HL-60 (cell line): ENCODE measurements at regions not wholly inside any gene's neighbourhood (a gene's known extent, or its start where the extent isn't known, plus 50 kb on each side); places are given as distances from the start of the nearest gene placed in this dataset.

Experiments used
- DNase-seq, 2 experiments: peaks; one replicate each; pipeline ENCODE4 v3.0.0-alpha.2; 2010 to 2020; ENCODE audit warnings: low read depth in 1 of 2, low spot score in 1 of 2
- H3K27ac ChIP-seq: fragments of 250-450 bp; sonication (Bioruptor Pico); replicated peaks from 2 replicates; pipeline ENCODE4 v1.5.1; 2020; ENCODE audit warnings: mild to moderate bottlenecking, moderate library complexity
- H3K27me3 ChIP-seq: fragments of 250-450 bp; sonication (Bioruptor Pico); 2 replicates; pipeline ENCODE4 v1.5.1; 2021; ENCODE audit warnings: mild to moderate bottlenecking, moderate library complexity; ENCODE audit not compliant: insufficient read depth, poor library complexity, severe bottlenecking
- H3K4me3 ChIP-seq: replicated peaks from 2 replicates; pipeline ENCODE4 v1.5.1; 2011; ENCODE audit warnings: mild to moderate bottlenecking, control low read depth, low read length; ENCODE audit not compliant: insufficient read depth
- GABPA ChIP-seq: IDR thresholded peaks from 2 replicates; pipeline ENCODE4 v1.6.1; 2012; ENCODE audit warnings: low read depth
- POLR2AphosphoS5 ChIP-seq: IDR thresholded peaks from 2 replicates; pipeline ENCODE4 v1.6.1; 2012; ENCODE audit warnings: low read depth
- SPI1 ChIP-seq: IDR thresholded peaks from 2 replicates; pipeline ENCODE4 v1.6.1; 2012; ENCODE audit warnings: low read depth, mild to moderate bottlenecking, borderline replicate concordance
- TF ChIP-seq, protein P1 (sequence below): IDR thresholded peaks from one replicate; pipeline ENCODE4 v1.5.1; 2011; ENCODE audit warnings: low read length, control low read depth, inconsistent platforms; ENCODE audit not compliant: insufficient read depth
- TF ChIP-seq, protein P2 (sequence below): IDR thresholded peaks from 2 replicates; pipeline ENCODE4 v1.6.1; 2012; ENCODE audit warnings: low read depth; ENCODE audit not compliant: insufficient replicate concordance

DNA sequence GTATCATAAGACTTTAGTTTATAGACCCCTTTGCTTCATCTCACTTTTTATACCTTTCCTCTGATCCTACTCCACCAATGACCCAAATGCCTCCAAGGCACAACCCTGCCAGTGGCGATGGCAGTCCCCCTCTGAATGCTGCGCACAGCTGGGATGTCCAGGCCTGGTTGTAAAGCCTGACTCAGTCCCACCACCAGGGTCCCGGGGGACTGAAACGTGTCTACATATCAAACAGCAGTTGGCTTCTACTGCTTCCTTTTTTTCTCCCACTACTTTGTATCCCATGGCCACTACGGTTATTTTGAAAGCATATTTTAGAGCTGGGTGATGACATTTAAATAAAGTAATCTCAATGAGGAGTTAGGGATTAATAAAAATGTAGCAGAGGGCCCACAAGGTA is 329.8 kb upstream of the PSMD7 start:
- no peak for DNase-seq
- Histone ChIP-seq H3K27me3 (no peaks in the 10 kb centered on the region), H3K27ac (no peak overlapping the region), H3K4me3 (no peak overlapping the region)
- no peak for TF ChIP-seq POLR2AphosphoS5
- no peak for TF ChIP-seq SPI1
- TF ChIP-seq, protein P1, sequence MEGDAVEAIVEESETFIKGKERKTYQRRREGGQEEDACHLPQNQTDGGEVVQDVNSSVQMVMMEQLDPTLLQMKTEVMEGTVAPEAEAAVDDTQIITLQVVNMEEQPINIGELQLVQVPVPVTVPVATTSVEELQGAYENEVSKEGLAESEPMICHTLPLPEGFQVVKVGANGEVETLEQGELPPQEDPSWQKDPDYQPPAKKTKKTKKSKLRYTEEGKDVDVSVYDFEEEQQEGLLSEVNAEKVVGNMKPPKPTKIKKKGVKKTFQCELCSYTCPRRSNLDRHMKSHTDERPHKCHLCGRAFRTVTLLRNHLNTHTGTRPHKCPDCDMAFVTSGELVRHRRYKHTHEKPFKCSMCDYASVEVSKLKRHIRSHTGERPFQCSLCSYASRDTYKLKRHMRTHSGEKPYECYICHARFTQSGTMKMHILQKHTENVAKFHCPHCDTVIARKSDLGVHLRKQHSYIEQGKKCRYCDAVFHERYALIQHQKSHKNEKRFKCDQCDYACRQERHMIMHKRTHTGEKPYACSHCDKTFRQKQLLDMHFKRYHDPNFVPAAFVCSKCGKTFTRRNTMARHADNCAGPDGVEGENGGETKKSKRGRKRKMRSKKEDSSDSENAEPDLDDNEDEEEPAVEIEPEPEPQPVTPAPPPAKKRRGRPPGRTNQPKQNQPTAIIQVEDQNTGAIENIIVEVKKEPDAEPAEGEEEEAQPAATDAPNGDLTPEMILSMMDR = no peak
- no peak for TF ChIP-seq GABPA
- TF ChIP-seq, protein P2, sequence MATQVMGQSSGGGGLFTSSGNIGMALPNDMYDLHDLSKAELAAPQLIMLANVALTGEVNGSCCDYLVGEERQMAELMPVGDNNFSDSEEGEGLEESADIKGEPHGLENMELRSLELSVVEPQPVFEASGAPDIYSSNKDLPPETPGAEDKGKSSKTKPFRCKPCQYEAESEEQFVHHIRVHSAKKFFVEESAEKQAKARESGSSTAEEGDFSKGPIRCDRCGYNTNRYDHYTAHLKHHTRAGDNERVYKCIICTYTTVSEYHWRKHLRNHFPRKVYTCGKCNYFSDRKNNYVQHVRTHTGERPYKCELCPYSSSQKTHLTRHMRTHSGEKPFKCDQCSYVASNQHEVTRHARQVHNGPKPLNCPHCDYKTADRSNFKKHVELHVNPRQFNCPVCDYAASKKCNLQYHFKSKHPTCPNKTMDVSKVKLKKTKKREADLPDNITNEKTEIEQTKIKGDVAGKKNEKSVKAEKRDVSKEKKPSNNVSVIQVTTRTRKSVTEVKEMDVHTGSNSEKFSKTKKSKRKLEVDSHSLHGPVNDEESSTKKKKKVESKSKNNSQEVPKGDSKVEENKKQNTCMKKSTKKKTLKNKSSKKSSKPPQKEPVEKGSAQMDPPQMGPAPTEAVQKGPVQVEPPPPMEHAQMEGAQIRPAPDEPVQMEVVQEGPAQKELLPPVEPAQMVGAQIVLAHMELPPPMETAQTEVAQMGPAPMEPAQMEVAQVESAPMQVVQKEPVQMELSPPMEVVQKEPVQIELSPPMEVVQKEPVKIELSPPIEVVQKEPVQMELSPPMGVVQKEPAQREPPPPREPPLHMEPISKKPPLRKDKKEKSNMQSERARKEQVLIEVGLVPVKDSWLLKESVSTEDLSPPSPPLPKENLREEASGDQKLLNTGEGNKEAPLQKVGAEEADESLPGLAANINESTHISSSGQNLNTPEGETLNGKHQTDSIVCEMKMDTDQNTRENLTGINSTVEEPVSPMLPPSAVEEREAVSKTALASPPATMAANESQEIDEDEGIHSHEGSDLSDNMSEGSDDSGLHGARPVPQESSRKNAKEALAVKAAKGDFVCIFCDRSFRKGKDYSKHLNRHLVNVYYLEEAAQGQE = no peak

DNA sequence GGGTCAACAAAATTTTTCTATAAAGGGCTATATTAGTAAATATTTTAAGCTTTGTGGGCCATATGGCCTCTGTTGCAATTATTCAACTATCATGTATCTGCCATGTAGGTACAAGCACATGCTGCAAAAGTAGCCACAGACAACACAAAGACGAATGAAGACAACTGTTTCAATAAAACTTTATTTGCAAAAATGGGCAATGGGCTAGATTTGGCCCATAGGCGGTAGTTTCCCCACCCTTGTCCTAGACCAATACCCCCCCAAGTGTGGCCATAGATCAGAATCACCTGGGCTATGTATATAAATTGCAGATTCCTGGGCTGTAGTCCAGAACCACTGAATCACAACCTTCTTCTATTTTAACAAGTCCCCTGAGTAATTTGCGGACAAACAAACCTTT is 331.0 kb upstream of the PSMD7 start:
- H3K27ac ChIP-seq = no peak overlapping the region
- H3K4me3 ChIP-seq = no peak overlapping the region
- no peak for DNase-seq
- TF ChIP-seq SPI1 (no peak), GABPA (no peak), POLR2AphosphoS5 (no peak)
- TF ChIP-seq, protein P1 = no peak
- TF ChIP-seq, protein P2 = no peak
- H3K27me3 ChIP-seq = no peaks in the 10 kb centered on the region

DNA sequence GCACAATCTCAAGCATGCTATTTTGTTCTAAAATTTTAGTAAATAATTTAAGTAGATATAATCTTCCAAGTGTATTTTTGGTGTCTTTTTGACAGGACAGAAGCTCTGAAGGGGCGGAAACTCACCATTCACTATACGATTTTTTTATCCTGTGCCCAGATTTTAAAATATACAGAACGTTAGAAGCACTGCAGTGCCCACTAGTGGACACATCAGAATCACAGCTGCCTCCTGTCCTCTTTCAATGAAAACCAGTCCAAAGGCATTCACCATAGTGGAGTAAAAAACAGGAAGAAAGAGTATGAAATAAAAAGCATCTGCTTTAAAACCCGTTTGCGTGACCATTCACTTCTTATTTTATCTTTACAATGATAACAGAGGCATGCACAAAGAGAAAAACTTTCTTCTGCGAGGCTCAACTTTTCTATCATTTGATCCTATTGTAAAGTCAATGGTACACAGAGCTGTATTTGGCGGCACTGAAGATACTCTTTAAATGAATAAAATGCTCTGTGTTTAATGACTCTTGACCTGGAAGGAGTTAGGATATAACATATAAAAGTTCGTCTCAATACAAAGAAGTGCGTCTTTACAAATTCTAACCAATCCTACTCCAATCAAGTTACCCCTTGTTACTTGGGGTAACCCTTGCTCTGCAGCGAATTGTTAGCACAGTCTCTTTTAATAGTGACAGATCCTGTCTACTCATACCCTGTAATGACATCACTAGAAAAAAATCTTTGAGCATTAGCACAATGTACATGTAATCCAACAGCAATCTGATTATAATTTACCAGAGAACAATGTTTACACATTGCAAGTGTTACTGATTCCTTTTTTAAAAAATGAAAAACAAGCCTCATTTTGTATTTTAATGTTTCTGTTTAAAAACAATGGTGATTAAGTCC is 339.8 kb upstream of the PSMD7 start:
- peak; percentile 1 to 56 for DNase-seq
- Histone ChIP-seq H3K4me3 (no peak overlapping the region), H3K27ac (no peak overlapping the region), H3K27me3 (no peaks in the 10 kb centered on the region)
- no peak for TF ChIP-seq SPI1
- TF ChIP-seq, protein P1 = peak; percentile 79
